Breast epithelium (tissue), 4 donors: ENCODE measurements at regions not wholly inside any gene's neighbourhood (a gene's known extent, or its start where the extent isn't known, plus 50 kb on each side); places are given as distances from the start of the nearest gene placed in this dataset.
"Not testable (repeated sequence)": the region's sequence is repeated elsewhere in the genome, so short reads cannot be mapped to it uniquely, and the experiment has no call there.

Experiments used
- DNase-seq, 2 donors: peaks; one replicate each; pipeline ENCODE4 v3.0.0-alpha.2; 2019; ENCODE audit warnings: low spot score in 2 of 2
- H3K27ac ChIP-seq, 2 donors: fragments of 200-600 bp; sonication (generic) in 1 of 2; one replicate each; pipeline ENCODE4 v1.5.1; 2016 to 2019; ENCODE audit warnings: mild to moderate bottlenecking in 1 of 2
- H3K27me3 ChIP-seq, 2 donors: fragments of 200-600 bp; sonication (generic) in 1 of 2; one replicate each; pipeline versions ENCODE4 v1.5.1 to v1.6.0; 2017 to 2019; ENCODE audit warnings: control low read depth in 1 of 2, mild to moderate bottlenecking in 1 of 2
- H3K36me3 ChIP-seq: fragments of 200-600 bp; one replicate; pipeline ENCODE4 v1.5.1; 2019
- H3K4me1 ChIP-seq, 2 donors: fragments of 200-600 bp; sonication (generic); one replicate each; pipeline ENCODE4 v1.5.1; 2016 to 2019; ENCODE audit warnings: control low read depth in 1 of 2
- H3K4me3 ChIP-seq, 3 donors: fragments of 200-600 bp; sonication (generic); 1 replicate in 2 of 3; 2 replicates in 1 of 3; pipeline ENCODE4 v1.5.1; 2016 to 2019; ENCODE audit warnings: mild to moderate bottlenecking in 3 of 3, moderate library complexity in 2 of 3
- H3K9me3 ChIP-seq, 2 donors: fragments of 200-600 bp; sonication (generic) in 1 of 2; one replicate each; pipeline ENCODE4 v1.5.1; 2016 to 2019; ENCODE audit warnings: control low read depth in 1 of 2
- CTCF ChIP-seq, 3 donors: fragments of 450-650 bp; IDR thresholded peaks; one replicate each; pipeline ENCODE4 v1.5.1; 2016 to 2017; ENCODE audit warnings: antibody characterized with exemption in 3 of 3, mild to moderate bottlenecking in 3 of 3, moderate library complexity in 3 of 3
- POLR2A ChIP-seq: fragments of 450-650 bp; IDR thresholded peaks from one replicate; pipeline ENCODE4 v1.6.1; 2016; ENCODE audit warnings: antibody characterized with exemption, mild to moderate bottlenecking, moderate library complexity
- POLR2AphosphoS5 ChIP-seq, 3 donors: sonication (generic); formaldehyde crosslinking; IDR thresholded peaks; one replicate each; pipeline ENCODE4 v1.6.1; 2017; ENCODE audit warnings: antibody characterized with exemption in 3 of 3
- intact Hi-C: fragments of 100-400 bp; cut with DNase I; formaldehyde crosslinking; loops from one replicate; pipeline ENCODE4 v1.15.1; 2023; ENCODE audit warnings: low total_unique reads

- Histone ChIP-seq H3K27me3 (peaks cover 0 to 8% of the 10 kb centered on the region in 2 donors), H3K36me3 (no peaks in the 10 kb centered on the region), H3K27ac (no peak overlapping the region), H3K9me3 (no peaks in the 10 kb centered on the region), H3K4me1 (no peaks in the 10 kb centered on the region), H3K4me3 (no peak overlapping the region)
- intact Hi-C loops: no loop called here
- no peak for TF ChIP-seq POLR2AphosphoS5 (IDR thresholded peaks at IDR 0.05)
- TF ChIP-seq POLR2A: no peak
- no peak for TF ChIP-seq CTCF (IDR thresholded peaks at IDR 0.05)
- no peak for DNase-seq
Observed at GRCh38 chr14:106380740-106381139, 854.4 kb downstream of the TMEM121 start.

GRCh38 chr14:106389186-106389585 is 862.8 kb downstream of the TMEM121 start:
- H3K4me1 ChIP-seq, H3K36me3 ChIP-seq, intact Hi-C loops, H3K27ac ChIP-seq, H3K9me3 ChIP-seq, DNase-seq, H3K4me3 ChIP-seq: not testable (repeated sequence)
- peaks cover 0 to 22% of the 10 kb centered on the region in 2 donors for H3K27me3 ChIP-seq

- Histone ChIP-seq H3K27me3 (peaks cover 0 to 22% of the 10 kb centered on the region in 2 donors), H3K4me3 (no peak overlapping the region), H3K36me3 (no peaks in the 10 kb centered on the region), H3K27ac (no peak overlapping the region), H3K4me1 (no peaks in the 10 kb centered on the region), H3K9me3 (no peaks in the 10 kb centered on the region)
- no peak for DNase-seq
- intact Hi-C loops: no loop called here
- TF ChIP-seq POLR2A (no peak), CTCF (IDR thresholded peaks at IDR 0.05) (no peak), POLR2AphosphoS5 (IDR thresholded peaks at IDR 0.05) (no peak)
Observed at GRCh38 chr14:106390401-106390800, 864.0 kb downstream of the TMEM121 start.

- Histone ChIP-seq H3K4me3 (no peak overlapping the region), H3K27ac (no peak overlapping the region), H3K9me3 (no peaks in the 10 kb centered on the region), H3K27me3 (peaks cover 0 to 22% of the 10 kb centered on the region in 2 donors), H3K4me1 (no peaks in the 10 kb centered on the region), H3K36me3 (no peaks in the 10 kb centered on the region)
- DNase-seq: no peak
- TF ChIP-seq POLR2AphosphoS5 (IDR thresholded peaks at IDR 0.05): no peak
- no peak for TF ChIP-seq POLR2A
- TF ChIP-seq CTCF (IDR thresholded peaks at IDR 0.05): no peak
- intact Hi-C loops: no loop called here
Observed at GRCh38 chr14:106390947-106391346, 864.6 kb downstream of the TMEM121 start.

- intact Hi-C loops: no loop called here
- no peaks in the 10 kb centered on the region for H3K9me3 ChIP-seq
- no peak for DNase-seq
- peaks cover 0 to 22% of the 10 kb centered on the region in 2 donors for H3K27me3 ChIP-seq
- H3K27ac ChIP-seq: no peak overlapping the region
- H3K4me3 ChIP-seq: no peak overlapping the region
- H3K36me3 ChIP-seq: no peaks in the 10 kb centered on the region
- no peak for TF ChIP-seq CTCF (IDR thresholded peaks at IDR 0.05)
- no peak for TF ChIP-seq POLR2A
- no peak for TF ChIP-seq POLR2AphosphoS5 (IDR thresholded peaks at IDR 0.05)
- H3K4me1 ChIP-seq: no peaks in the 10 kb centered on the region
Observed at GRCh38 chr14:106393742-106394141, 867.4 kb downstream of the TMEM121 start.

- no peak for TF ChIP-seq CTCF (IDR thresholded peaks at IDR 0.05)
- TF ChIP-seq POLR2AphosphoS5 (IDR thresholded peaks at IDR 0.05): no peak
- TF ChIP-seq POLR2A: no peak
- H3K36me3 ChIP-seq: no peaks in the 10 kb centered on the region
- intact Hi-C loops: no loop called here
- H3K4me1 ChIP-seq: no peaks in the 10 kb centered on the region
- H3K27ac ChIP-seq: no peak overlapping the region
- H3K4me3 ChIP-seq: no peak overlapping the region
- no peak for DNase-seq
- peaks cover 0 to 15% of the 10 kb centered on the region in 2 donors for H3K27me3 ChIP-seq
- no peaks in the 10 kb centered on the region for H3K9me3 ChIP-seq
Observed at GRCh38 chr14:106395456-106396050, 869.2 kb downstream of the TMEM121 start.
